OCI-LY1 (cell line): ENCODE measurements at regions not wholly inside any gene's neighbourhood (a gene's known extent, or its start where the extent isn't known, plus 50 kb on each side); places are given as distances from the start of the nearest gene placed in this dataset.

ENCODE experiments used
- H2AFZ ChIP-seq: fragments of 200-600 bp; sonication (generic), shearing (Covaris generic); 2 replicates; pipeline ENCODE4 v1.6.0; 2014; ENCODE audit warnings: antibody characterized with exemption, mild to moderate bottlenecking, low read length
- H3F3A ChIP-seq: fragments of 200-600 bp; sonication (generic), shearing (Covaris generic); 2 replicates; pipeline ENCODE4 v1.6.0; 2014; ENCODE audit warnings: mild to moderate bottlenecking, antibody characterized with exemption, low read length, moderate library complexity; ENCODE audit not compliant: insufficient read depth
- H3K27ac ChIP-seq: fragments of 200-600 bp; sonication (generic); 2 replicates; pipeline ENCODE4 v1.5.1; 2014; ENCODE audit warnings: low read length, mixed run types, mild to moderate bottlenecking, low read depth; ENCODE audit not compliant: poor library complexity, severe bottlenecking
- H3K27me3 ChIP-seq: fragments of 200-600 bp; sonication (generic); 2 replicates; pipeline ENCODE4 v1.6.0; 2014; ENCODE audit warnings: antibody characterized with exemption, mild to moderate bottlenecking, low read length, moderate library complexity; ENCODE audit not compliant: insufficient read depth
- H3K36me3 ChIP-seq: fragments of 200-600 bp; sonication (generic); 2 replicates; pipeline ENCODE4 v1.6.1; 2014; ENCODE audit warnings: mild to moderate bottlenecking, antibody characterized with exemption, low read length, moderate library complexity, mixed read lengths; ENCODE audit not compliant: insufficient read depth
- H3K4me1 ChIP-seq: fragments of 200-600 bp; sonication (generic); 2 replicates; pipeline ENCODE4 v1.5.1; 2014; ENCODE audit warnings: mild to moderate bottlenecking, low read length, moderate library complexity; ENCODE audit not compliant: insufficient read depth, severe bottlenecking
- H3K4me2 ChIP-seq: fragments of 200-600 bp; sonication (generic), shearing (Covaris generic); 2 replicates; pipeline ENCODE4 v1.6.1; 2014; ENCODE audit warnings: low read length
- H3K4me3 ChIP-seq: fragments of 200-600 bp; sonication (generic); 2 replicates; pipeline ENCODE4 v1.5.1; 2014; ENCODE audit warnings: low read length, low read depth, mild to moderate bottlenecking, mixed read lengths; ENCODE audit not compliant: poor library complexity, severe bottlenecking
- H3K79me2 ChIP-seq: fragments of 200-600 bp; shearing (Covaris generic); 2 replicates; pipeline ENCODE4 v1.6.1; 2016; ENCODE audit warnings: mixed run types, low read length, mixed read lengths; ENCODE audit not compliant: insufficient read depth
- H3K9ac ChIP-seq: fragments of 200-600 bp; sonication (generic), shearing (Covaris generic); 2 replicates; pipeline ENCODE4 v1.6.1; 2014; ENCODE audit warnings: mild to moderate bottlenecking, low read length, mixed read lengths
- H3K9me2 ChIP-seq: fragments of 200-600 bp; sonication (generic), shearing (Covaris generic); 2 replicates; pipeline ENCODE4 v1.6.1; 2014; ENCODE audit warnings: low read depth, mild to moderate bottlenecking, low read length, mixed read lengths
- H3K9me3 ChIP-seq: fragments of 200-600 bp; shearing (Covaris generic); 2 replicates; pipeline ENCODE4 v1.6.1; 2014; ENCODE audit warnings: low read length, mixed read lengths
- H4K20me1 ChIP-seq: fragments of 200-600 bp; sonication (generic), shearing (Covaris generic); 2 replicates; pipeline ENCODE4 v1.6.0; 2016; ENCODE audit warnings: mild to moderate bottlenecking, low read length; ENCODE audit not compliant: insufficient read depth
- EZH2 ChIP-seq: fragments of 200-600 bp; sonication (generic), shearing (Covaris generic); IDR thresholded peaks from 2 replicates; pipeline ENCODE4 v1.8.0; 2017; ENCODE audit warnings: borderline replicate concordance, mixed run types, mild to moderate bottlenecking, antibody characterized with exemption, low read length, moderate library complexity, mixed read lengths
- TF ChIP-seq, protein P1 (sequence below): fragments of 200-600 bp; sonication (generic), shearing (Covaris generic); IDR thresholded peaks from 2 replicates; pipeline ENCODE4 v1.5.1; 2017; ENCODE audit warnings: mild to moderate bottlenecking, antibody characterized with exemption, low read length, moderate library complexity, mixed read lengths

DNA sequence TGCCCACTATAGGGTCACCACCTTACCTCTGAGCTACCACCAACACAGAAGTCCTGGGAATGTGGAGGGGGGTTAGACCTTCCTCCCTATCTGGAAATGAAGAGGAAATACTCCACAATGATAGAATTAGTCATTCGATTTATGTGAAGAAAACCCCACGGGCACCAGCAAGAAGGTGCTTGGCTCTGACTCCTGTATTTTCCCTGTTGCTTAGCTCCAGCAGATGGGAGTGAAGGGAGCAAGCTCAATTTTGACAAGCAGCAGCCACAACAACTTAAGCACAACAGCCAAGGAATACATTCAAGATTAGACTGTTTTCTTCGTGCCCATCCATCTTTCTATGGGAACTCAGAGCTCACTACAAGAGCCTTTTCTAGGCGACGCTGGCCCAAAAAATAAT, 191.7 kb downstream of the SPTSSA start:
- TF ChIP-seq, protein P1, sequence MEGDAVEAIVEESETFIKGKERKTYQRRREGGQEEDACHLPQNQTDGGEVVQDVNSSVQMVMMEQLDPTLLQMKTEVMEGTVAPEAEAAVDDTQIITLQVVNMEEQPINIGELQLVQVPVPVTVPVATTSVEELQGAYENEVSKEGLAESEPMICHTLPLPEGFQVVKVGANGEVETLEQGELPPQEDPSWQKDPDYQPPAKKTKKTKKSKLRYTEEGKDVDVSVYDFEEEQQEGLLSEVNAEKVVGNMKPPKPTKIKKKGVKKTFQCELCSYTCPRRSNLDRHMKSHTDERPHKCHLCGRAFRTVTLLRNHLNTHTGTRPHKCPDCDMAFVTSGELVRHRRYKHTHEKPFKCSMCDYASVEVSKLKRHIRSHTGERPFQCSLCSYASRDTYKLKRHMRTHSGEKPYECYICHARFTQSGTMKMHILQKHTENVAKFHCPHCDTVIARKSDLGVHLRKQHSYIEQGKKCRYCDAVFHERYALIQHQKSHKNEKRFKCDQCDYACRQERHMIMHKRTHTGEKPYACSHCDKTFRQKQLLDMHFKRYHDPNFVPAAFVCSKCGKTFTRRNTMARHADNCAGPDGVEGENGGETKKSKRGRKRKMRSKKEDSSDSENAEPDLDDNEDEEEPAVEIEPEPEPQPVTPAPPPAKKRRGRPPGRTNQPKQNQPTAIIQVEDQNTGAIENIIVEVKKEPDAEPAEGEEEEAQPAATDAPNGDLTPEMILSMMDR: no peak
- TF ChIP-seq EZH2: no peak
- Histone ChIP-seq H3K4me1 (no peaks in the 10 kb centered on the region), H3K9me3 (no peaks in the 10 kb centered on the region), H3K9ac (no peak overlapping the region), H3F3A (no peaks in the 10 kb centered on the region), H3K79me2 (no peaks in the 10 kb centered on the region), H2AFZ (no peak overlapping the region), H3K36me3 (no peaks in the 10 kb centered on the region), H3K27me3 (no peaks in the 10 kb centered on the region), H4K20me1 (no peaks in the 10 kb centered on the region), H3K27ac (no peak overlapping the region), H3K4me2 (no peak overlapping the region), H3K4me3 (no peak overlapping the region), H3K9me2 (no peaks in the 10 kb centered on the region)

DNA sequence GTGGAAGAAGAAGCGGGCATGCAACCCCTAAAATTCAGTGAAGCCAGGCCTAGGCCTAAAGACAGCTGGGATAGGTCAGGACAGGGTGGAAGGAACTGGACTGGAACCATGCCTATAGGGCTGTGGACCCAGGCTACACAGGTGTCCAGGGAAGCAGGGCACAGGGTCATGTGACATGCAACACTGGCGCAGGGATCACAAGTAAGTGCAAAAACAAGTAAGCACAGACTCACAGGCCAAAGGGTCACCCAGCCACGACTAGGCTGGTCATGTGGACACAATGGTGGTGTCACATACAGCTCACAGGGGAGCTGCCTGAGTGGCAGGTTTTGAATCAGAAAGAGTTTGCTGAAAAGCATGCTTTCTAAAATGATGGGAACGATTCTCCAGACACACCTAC, 195.7 kb downstream of the SPTSSA start:
- Histone ChIP-seq H3K27ac (no peak overlapping the region), H3K4me1 (no peaks in the 10 kb centered on the region), H3K4me2 (no peak overlapping the region), H3K9me2 (no peaks in the 10 kb centered on the region), H3K27me3 (no peaks in the 10 kb centered on the region), H4K20me1 (no peaks in the 10 kb centered on the region), H3K9me3 (no peaks in the 10 kb centered on the region), H3F3A (no peaks in the 10 kb centered on the region), H2AFZ (no peak overlapping the region), H3K79me2 (no peaks in the 10 kb centered on the region), H3K9ac (no peak overlapping the region), H3K4me3 (no peak overlapping the region), H3K36me3 (no peaks in the 10 kb centered on the region)
- TF ChIP-seq, protein P1: no peak
- TF ChIP-seq EZH2: no peak

DNA sequence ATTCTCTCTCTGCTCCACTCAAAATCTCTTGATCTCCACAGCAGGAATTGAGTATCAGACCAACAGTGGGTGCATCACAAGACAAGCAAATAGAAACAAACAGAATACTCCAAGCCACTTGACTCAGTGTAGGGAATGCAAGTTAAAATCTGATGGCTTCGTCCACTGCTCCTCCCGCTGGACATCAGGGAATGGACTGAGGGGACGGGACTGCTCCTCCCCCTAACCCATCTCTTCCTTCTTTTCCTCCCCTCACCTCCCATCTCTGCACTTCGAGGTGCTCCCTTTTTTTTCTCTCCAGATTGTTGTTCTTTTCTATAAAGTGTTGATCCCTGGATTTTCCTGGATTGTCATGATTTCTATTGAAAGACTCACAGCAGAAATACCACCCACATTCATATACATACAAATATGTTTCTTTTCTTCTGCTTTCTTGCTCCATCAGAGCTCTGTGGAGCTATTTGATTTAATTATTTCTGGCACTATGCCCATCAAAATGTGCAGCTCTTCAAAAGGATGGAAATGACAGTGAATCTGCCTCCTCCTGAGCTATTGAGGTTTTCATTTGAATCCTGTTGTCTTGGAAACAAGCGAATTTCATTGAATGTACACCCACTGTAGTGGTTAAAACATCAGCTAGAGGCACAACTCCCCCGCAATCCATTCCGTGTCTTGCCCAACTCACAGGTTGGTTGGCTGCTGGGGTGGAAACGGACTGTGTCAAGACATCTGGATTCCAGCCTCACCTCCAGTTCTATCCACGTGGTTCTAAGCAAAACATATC, 199.7 kb downstream of the SPTSSA start:
- Histone ChIP-seq H2AFZ (no peak overlapping the region), H3K27me3 (no peaks in the 10 kb centered on the region), H3K9ac (no peak overlapping the region), H3K36me3 (no peaks in the 10 kb centered on the region), H3K79me2 (no peaks in the 10 kb centered on the region), H3K27ac (no peak overlapping the region), H3K9me3 (no peaks in the 10 kb centered on the region), H3K4me2 (no peak overlapping the region), H4K20me1 (no peaks in the 10 kb centered on the region), H3K4me1 (no peaks in the 10 kb centered on the region), H3K9me2 (no peaks in the 10 kb centered on the region), H3K4me3 (no peak overlapping the region), H3F3A (no peaks in the 10 kb centered on the region)
- no peak for TF ChIP-seq EZH2
- TF ChIP-seq, protein P1: no peak
